ENCODE measurements at regions not wholly inside any gene's neighbourhood (a gene's known extent, or its start where the extent isn't known, plus 50 kb on each side); places are given as distances from the start of the nearest gene placed in this dataset.

GRCh38 chr2:146784602-146785001 lies 1060.2 kb upstream of the ACVR2A start:
- H3K4me3 ChIP-seq = no peak overlapping the region
- H3K4me2 ChIP-seq = no peak overlapping the region
- H3K4me1 ChIP-seq (replicated peaks; ENCODE audit: insufficient read depth) = no peaks in the 10 kb centered on the region
- no peaks in the 10 kb centered on the region for H3F3A ChIP-seq (ENCODE audit: insufficient read depth, low read depth)
- ChIA-PET POLR2A (ENCODE audit: unreplicated experiment) (no interaction called here), CTCF (interaction anchor here (0.5 kb wide), 1 partner anchor 458 kb away, joined by 4 read pairs; no protein-coding TSS in a partner anchor)
- H3K27me3 ChIP-seq (ENCODE audit: insufficient read depth, low read depth) = no peaks in the 10 kb centered on the region
- H3K36me3 ChIP-seq (ENCODE audit: low read depth) = no peaks in the 10 kb centered on the region
- no peaks in the 10 kb centered on the region for H3K9me3 ChIP-seq (ENCODE audit: insufficient read depth, low read depth)
- no peak overlapping the region for H3K27ac ChIP-seq
- no peaks in the 10 kb centered on the region for H3K79me2 ChIP-seq (ENCODE audit: low read depth)
- H4K20me1 ChIP-seq (ENCODE audit: insufficient read depth) = no peaks in the 10 kb centered on the region
- intact Hi-C loops (cut with micrococcal nuclease; ENCODE audit: unreplicated experiment) = no loop called here
- no TSS peak for BruUV-seq (replicated peaks)
- no peak for DNase-seq
- no peak overlapping the region for H2AFZ ChIP-seq
- no peak for TF ChIP-seq CTCF (conservative IDR thresholded peaks at IDR 0.05)
- TF ChIP-seq EZH2 (IDR thresholded peaks at IDR 0.05; ENCODE audit: low read depth) = no peak
- no peaks in the 10 kb centered on the region for H3K9me2 ChIP-seq (ENCODE audit: insufficient read depth)

- no peaks in the 10 kb centered on the region for H3K27me3 ChIP-seq (ENCODE audit: insufficient read depth, low read depth)
- H3K4me1 ChIP-seq (replicated peaks; ENCODE audit: insufficient read depth) = no peaks in the 10 kb centered on the region
- ChIA-PET CTCF (no interaction called here), POLR2A (ENCODE audit: unreplicated experiment) (interaction anchor here (0.7 kb wide), 1 partner anchor 263 kb away, joined by 3 read pairs; no protein-coding TSS in a partner anchor)
- no peaks in the 10 kb centered on the region for H3K9me3 ChIP-seq (ENCODE audit: insufficient read depth, low read depth)
- H4K20me1 ChIP-seq (ENCODE audit: insufficient read depth) = no peaks in the 10 kb centered on the region
- H3K4me2 ChIP-seq = no peak overlapping the region
- no peak overlapping the region for H3K27ac ChIP-seq
- H2AFZ ChIP-seq = no peak overlapping the region
- H3K36me3 ChIP-seq (ENCODE audit: low read depth) = no peaks in the 10 kb centered on the region
- DNase-seq = no peak
- intact Hi-C loops (cut with micrococcal nuclease; ENCODE audit: unreplicated experiment) = no loop called here
- H3K79me2 ChIP-seq (ENCODE audit: low read depth) = no peaks in the 10 kb centered on the region
- no peak overlapping the region for H3K4me3 ChIP-seq
- no peaks in the 10 kb centered on the region for H3F3A ChIP-seq (ENCODE audit: insufficient read depth, low read depth)
- TF ChIP-seq EZH2 (IDR thresholded peaks at IDR 0.05; ENCODE audit: low read depth) = no peak
- TF ChIP-seq CTCF (conservative IDR thresholded peaks at IDR 0.05) = no peak
- no peaks in the 10 kb centered on the region for H3K9me2 ChIP-seq (ENCODE audit: insufficient read depth)
- no TSS peak for BruUV-seq (replicated peaks)
These were observed 1067.6 kb upstream of the ACVR2A start for GRCh38 chr2:146777181-146777580.

- no peaks in the 10 kb centered on the region for H3K9me2 ChIP-seq (ENCODE audit: insufficient read depth)
- TF ChIP-seq CTCF (conservative IDR thresholded peaks at IDR 0.05) (no peak), EZH2 (IDR thresholded peaks at IDR 0.05; ENCODE audit: low read depth) (no peak)
- no peaks in the 10 kb centered on the region for H3K4me1 ChIP-seq (replicated peaks; ENCODE audit: insufficient read depth)
- H4K20me1 ChIP-seq (ENCODE audit: insufficient read depth) = no peaks in the 10 kb centered on the region
- intact Hi-C loops (cut with micrococcal nuclease; ENCODE audit: unreplicated experiment) = no loop called here
- H3K27ac ChIP-seq = no peak overlapping the region
- no peaks in the 10 kb centered on the region for H3K9me3 ChIP-seq (ENCODE audit: insufficient read depth, low read depth)
- no peak for DNase-seq
- H3K4me2 ChIP-seq = no peak overlapping the region
- H3K4me3 ChIP-seq = no peak overlapping the region
- H3F3A ChIP-seq (ENCODE audit: insufficient read depth, low read depth) = no peaks in the 10 kb centered on the region
- H2AFZ ChIP-seq = no peak overlapping the region
- H3K27me3 ChIP-seq (ENCODE audit: insufficient read depth, low read depth) = no peaks in the 10 kb centered on the region
- POLR2A ChIA-PET (ENCODE audit: unreplicated experiment) = interaction anchor here (0.7 kb wide), 1 partner anchor 264 kb away, joined by 3 read pairs; no protein-coding TSS in a partner anchor
- no TSS peak for BruUV-seq (replicated peaks)
- no peaks in the 10 kb centered on the region for H3K36me3 ChIP-seq (ENCODE audit: low read depth)
- H3K79me2 ChIP-seq (ENCODE audit: low read depth) = no peaks in the 10 kb centered on the region
- CTCF ChIA-PET = no interaction called here
These were observed 1068.2 kb upstream of the ACVR2A start for GRCh38 chr2:146776596-146776995.
